Upper lobe of left lung (tissue), 6 donors: ENCODE measurements at regions not wholly inside any gene's neighbourhood (a gene's known extent, or its start where the extent isn't known, plus 50 kb on each side); places are given as distances from the start of the nearest gene placed in this dataset.
A peak's percentile ranks its signal among the peaks of the same experiment; 100 is the strongest.

Source experiments
- ATAC-seq, 2 donors: fragments of 200-7000 bp; cut with Tn5 transposase; one replicate each; pipeline ENCODE4 v1.9.1; 2022; ENCODE audit warnings: mild to moderate bottlenecking in 2 of 2, moderate library complexity in 2 of 2; ENCODE audit not compliant: low FRiP score in 2 of 2
- DNase-seq, 2 donors: peaks; one replicate each; pipeline ENCODE4 v3.0.0-alpha.2; 2019 to 2020
- H3K27ac ChIP-seq, 4 donors: fragments of 200-600 bp; sonication (generic); one replicate each; pipeline ENCODE4 v1.5.1; 2016 to 2019
- H3K27me3 ChIP-seq, 4 donors: fragments of 200-600 bp; sonication (generic); one replicate each; pipeline ENCODE4 v1.5.1; 2017 to 2019
- H3K36me3 ChIP-seq, 4 donors: fragments of 200-600 bp; sonication (generic); one replicate each; pipeline ENCODE4 v1.5.1; 2016 to 2019
- H3K4me1 ChIP-seq, 4 donors: fragments of 200-600 bp; sonication (generic); one replicate each; pipeline ENCODE4 v1.5.1; 2018 to 2019
- H3K4me3 ChIP-seq, 4 donors: fragments of 200-600 bp; sonication (generic); one replicate each; pipeline ENCODE4 v1.5.1; 2017 to 2019; ENCODE audit warnings: mild to moderate bottlenecking in 2 of 4, moderate library complexity in 1 of 4
- H3K9me3 ChIP-seq, 4 donors: fragments of 200-600 bp; sonication (generic); one replicate each; pipeline ENCODE4 v1.5.1; 2018 to 2019
- CTCF ChIP-seq, 6 experiments: fragments of 450-650 bp in 4 of 6; fragments of 200-600 bp in 2 of 6; sonication (generic) in 2 of 6; IDR thresholded peaks; one replicate each; pipeline ENCODE4 v1.5.1; 2016 to 2019; ENCODE audit warnings: antibody characterized with exemption in 6 of 6
- EP300 ChIP-seq, 4 donors: sonication (generic); formaldehyde crosslinking; IDR thresholded peaks; one replicate each; pipeline ENCODE4 v1.5.1; 2017; ENCODE audit warnings: antibody characterized with exemption in 4 of 4, control low read depth in 2 of 4
- POLR2A ChIP-seq, 4 donors: fragments of 450-650 bp; IDR thresholded peaks; one replicate each; pipeline ENCODE4 v1.5.1; 2016 to 2017; ENCODE audit warnings: antibody characterized with exemption in 4 of 4, mild to moderate bottlenecking in 2 of 4
- POLR2AphosphoS5 ChIP-seq, 2 donors: sonication (generic); formaldehyde crosslinking; IDR thresholded peaks; one replicate each; pipeline ENCODE4 v1.5.1; 2017; ENCODE audit warnings: antibody characterized with exemption in 2 of 2
- WGBS, 2 donors: methylation state at CpG; one replicate each; pipeline ENCODE4 v1.1.5; 2017 to 2018; 5-methylcytosine and 5-hydroxymethylcytosine counted together
- donor health status: DM: no; HTN: no; CAD: no; lungs with moderate emphysema.
- donor health status: DM: no; HTN: yes; CAD: no; lungs with severe emphysema.

DNA sequence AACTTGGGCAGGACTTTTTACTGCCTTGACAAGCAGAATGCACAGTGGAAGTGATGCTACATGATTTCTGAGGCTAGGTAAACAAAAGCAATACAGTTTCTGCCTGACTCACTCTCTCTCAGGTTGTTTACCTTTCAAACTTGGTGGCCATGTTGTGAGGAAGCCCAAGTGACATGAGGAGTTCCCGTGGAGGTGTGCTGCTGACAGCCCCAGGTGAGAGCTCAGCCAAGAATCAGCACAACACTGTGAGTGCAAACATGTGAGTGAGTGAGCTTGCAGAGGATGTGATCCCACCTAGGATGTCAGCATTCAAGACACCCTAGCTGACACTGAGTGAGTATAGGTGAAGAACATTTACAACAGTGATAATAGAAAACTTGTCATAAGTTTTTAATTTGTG lies 71.1 kb upstream of the IFNAR2 start:
- H3K27ac ChIP-seq = no peak overlapping the region
- WGBS, 2 donors = 83 to 100% methylated on average over 1 of the region's 1 CpG
- ATAC-seq = no peak
- no peak for DNase-seq
- H3K4me1 ChIP-seq = no peaks in the 10 kb centered on the region
- TF ChIP-seq POLR2A (IDR thresholded peaks at IDR 0.05) (no peak), EP300 (IDR thresholded peaks at IDR 0.05) (no peak), CTCF (IDR thresholded peaks at IDR 0.05) (no peak), POLR2AphosphoS5 (IDR thresholded peaks at IDR 0.05) (no peak)
- peaks cover 0 to 11% (median 7%) of the 10 kb centered on the region in 4 donors for H3K9me3 ChIP-seq
- H3K36me3 ChIP-seq = no peaks in the 10 kb centered on the region
- H3K4me3 ChIP-seq = no peak overlapping the region
- H3K27me3 ChIP-seq = no peaks in the 10 kb centered on the region

- 53 to 70% methylated on average over 15 of the region's 15 CpGs for WGBS, 2 donors
- H3K27me3 ChIP-seq = no peaks in the 10 kb centered on the region
Observed at GRCh38 chr21:33162436-33162951, 67.2 kb upstream of the IFNAR2 start.

GRCh38 chr21:33168886-33169285 lies 60.9 kb upstream of the IFNAR2 start:
- TF ChIP-seq POLR2AphosphoS5 (IDR thresholded peaks at IDR 0.05) (no peak), CTCF (IDR thresholded peaks at IDR 0.05) (no peak), POLR2A (IDR thresholded peaks at IDR 0.05) (no peak), EP300 (IDR thresholded peaks at IDR 0.05) (no peak)
- no peaks in the 10 kb centered on the region for H3K27me3 ChIP-seq
- H3K36me3 ChIP-seq = no peaks in the 10 kb centered on the region
- DNase-seq (no peak), ATAC-seq (no peak)
- H3K27ac ChIP-seq = no peak overlapping the region
- H3K4me3 ChIP-seq = no peak overlapping the region
- H3K4me1 ChIP-seq = no peaks in the 10 kb centered on the region
- no peaks in the 10 kb centered on the region for H3K9me3 ChIP-seq
- 74 to 94% methylated on average over 5 to 6 of the region's 6 CpGs for WGBS, 2 donors

More at GRCh38 chr21:33162436-33162951, 67.2 kb upstream of the IFNAR2 start:
- Histone ChIP-seq H3K4me1 (no peaks in the 10 kb centered on the region), H3K36me3 (no peaks in the 10 kb centered on the region), H3K4me3 (no peak overlapping the region), H3K9me3 (peaks cover 0 to 11% (median 7%) of the 10 kb centered on the region in 4 donors), H3K27ac (no peak overlapping the region)
- TF ChIP-seq EP300 (IDR thresholded peaks at IDR 0.05) (no peak), POLR2A (IDR thresholded peaks at IDR 0.05) (no peak), CTCF (IDR thresholded peaks at IDR 0.05) (no peak), POLR2AphosphoS5 (IDR thresholded peaks at IDR 0.05) (no peak)
- ATAC-seq (peak in 1 of 2 donors; percentile 53), DNase-seq (no peak)

DNA sequence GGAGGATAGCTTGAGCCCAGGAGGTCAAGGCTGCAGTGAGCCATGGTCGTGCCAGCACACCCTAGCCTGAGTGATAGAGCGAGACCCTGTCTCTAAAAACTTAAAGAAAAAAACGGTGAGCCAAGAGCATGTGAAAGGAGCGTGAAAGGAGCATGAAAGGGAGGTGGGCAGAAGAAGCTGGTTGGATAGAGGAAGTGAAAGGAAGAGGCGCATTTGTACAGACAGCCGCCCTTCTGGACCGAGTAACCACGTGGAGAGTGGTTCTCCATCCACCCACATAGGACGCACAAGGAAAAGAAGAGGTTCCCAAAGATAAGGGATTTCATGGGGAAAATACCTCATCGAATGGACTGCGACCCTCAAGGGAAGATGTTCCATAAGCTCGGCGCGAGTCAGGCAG lies 60.4 kb upstream of the IFNAR2 start:
- 80 to 85% methylated on average over 14 of the region's 14 CpGs for WGBS, 2 donors
- TF ChIP-seq POLR2A (IDR thresholded peaks at IDR 0.05) (no peak), POLR2AphosphoS5 (IDR thresholded peaks at IDR 0.05) (no peak), EP300 (IDR thresholded peaks at IDR 0.05) (no peak), CTCF (IDR thresholded peaks at IDR 0.05) (no peak)

GRCh38 chr21:33171616-33172169 lies 58.0 kb upstream of the IFNAR2 start:
- H3K9me3 ChIP-seq = no peaks in the 10 kb centered on the region
- no peak for ATAC-seq
- DNase-seq = peak in 1 of 2 donors; percentile 63
- H3K27ac ChIP-seq = no peak overlapping the region
- no peak for TF ChIP-seq POLR2A (IDR thresholded peaks at IDR 0.05)
- no peak for TF ChIP-seq POLR2AphosphoS5 (IDR thresholded peaks at IDR 0.05)
- no peak for TF ChIP-seq EP300 (IDR thresholded peaks at IDR 0.05)
- TF ChIP-seq CTCF (IDR thresholded peaks at IDR 0.05) = no peak
- no peaks in the 10 kb centered on the region for H3K36me3 ChIP-seq
- H3K27me3 ChIP-seq = no peaks in the 10 kb centered on the region
- H3K4me1 ChIP-seq = no peaks in the 10 kb centered on the region
- H3K4me3 ChIP-seq = no peak overlapping the region
- 76 to 84% methylated on average over 8 of the region's 8 CpGs for WGBS, 2 donors

More for the DNA sequence above, 60.4 kb upstream of the IFNAR2 start:
- no peaks in the 10 kb centered on the region for H3K4me1 ChIP-seq
- H3K27me3 ChIP-seq = no peaks in the 10 kb centered on the region
- DNase-seq (no peak), ATAC-seq (no peak)
- H3K27ac ChIP-seq = no peak overlapping the region
- H3K36me3 ChIP-seq = no peaks in the 10 kb centered on the region
- no peaks in the 10 kb centered on the region for H3K9me3 ChIP-seq
- no peak overlapping the region for H3K4me3 ChIP-seq
